CD4-positive, alpha-beta memory T cell (primary cell): ENCODE measurements at regions not wholly inside any gene's neighbourhood (a gene's known extent, or its start where the extent isn't known, plus 50 kb on each side); places are given as distances from the start of the nearest gene placed in this dataset.

Experiments used
- CTCF ChIA-PET: fragments of 350-600 bp; sonication (Branson Sonifier 250); formaldehyde crosslinking; loops from one replicate; lab custom pipeline; 2021; ENCODE audit warnings: inconsistent platforms; ENCODE audit not compliant: partially characterized antibody; lab: Charles Lee
- POLR2A ChIA-PET: fragments of 350-600 bp; sonication (Branson Sonifier 250); formaldehyde crosslinking; loops from one replicate; lab custom pipeline; 2021; ENCODE audit not compliant: partially characterized antibody; lab: Charles Lee
- DNase-seq, 5 donors: peaks; one replicate each; pipeline versions ENCODE4 v3.0.0 to v3.0.0-alpha.2; 2020 to 2022; ENCODE audit warnings: mixed read lengths in 1 of 5
- H3K27ac ChIP-seq: one replicate; pipeline ENCODE4 v1.7.0; 2013; ENCODE audit warnings: low read depth, low read length
- H3K27me3 ChIP-seq: 2 replicates; pipeline ENCODE4 v1.7.0; 2013; ENCODE audit warnings: mild to moderate bottlenecking, low read length, moderate library complexity; ENCODE audit not compliant: insufficient read depth
- H3K36me3 ChIP-seq: 2 replicates; pipeline ENCODE4 v1.7.0; 2013; ENCODE audit warnings: mild to moderate bottlenecking, low read length, moderate library complexity; ENCODE audit not compliant: insufficient read depth
- H3K4me1 ChIP-seq: 2 replicates; pipeline ENCODE4 v1.7.0; 2013; ENCODE audit warnings: mild to moderate bottlenecking, low read length, moderate library complexity; ENCODE audit not compliant: insufficient read depth
- H3K4me3 ChIP-seq, 2 donors: one replicate each; pipeline ENCODE4 v1.7.0; 2013; ENCODE audit warnings: low read length in 2 of 2, mild to moderate bottlenecking in 1 of 2
- H3K9me3 ChIP-seq, 2 donors: one replicate each; pipeline ENCODE4 v1.7.0; 2013; ENCODE audit warnings: low read length in 2 of 2, control low read depth in 1 of 2; ENCODE audit not compliant: control insufficient read depth in 1 of 2
- H3K27ac Mint-ChIP-seq, 7 donors: one replicate each; pipeline ENCODE4 v1.8.0; 2020 to 2021; ENCODE audit warnings: mixed read lengths in 7 of 7, mild to moderate bottlenecking in 6 of 7, inconsistent platforms in 3 of 7, moderate library complexity in 3 of 7
- H3K27me3 Mint-ChIP-seq, 2 donors: one replicate each; pipeline ENCODE4 v1.8.0; 2020 to 2021; ENCODE audit warnings: mixed read lengths in 2 of 2
- H3K36me3 Mint-ChIP-seq, 2 donors: one replicate each; pipeline ENCODE4 v1.8.0; 2020 to 2021; ENCODE audit warnings: mixed read lengths in 2 of 2, inconsistent platforms in 1 of 2, mild to moderate bottlenecking in 1 of 2
- H3K4me1 Mint-ChIP-seq, 4 donors: one replicate each; pipeline ENCODE4 v1.8.0; 2020 to 2021; ENCODE audit warnings: mixed read lengths in 4 of 4, mild to moderate bottlenecking in 1 of 4
- H3K4me3 Mint-ChIP-seq, 8 donors: one replicate each; pipeline ENCODE4 v1.8.0; 2020 to 2021; ENCODE audit warnings: mixed read lengths in 8 of 8, mild to moderate bottlenecking in 7 of 8, moderate library complexity in 6 of 8, inconsistent platforms in 3 of 8
- H3K9me3 Mint-ChIP-seq, 8 donors: one replicate each; pipeline ENCODE4 v1.8.0; 2020 to 2021; ENCODE audit warnings: mixed read lengths in 8 of 8, mild to moderate bottlenecking in 5 of 8, inconsistent platforms in 3 of 8, moderate library complexity in 1 of 8
- intact Hi-C: fragments of 100-400 bp; cut with micrococcal nuclease; formaldehyde crosslinking; loops from one replicate; pipeline ENCODE4 v1.15.1; 2023

DNA sequence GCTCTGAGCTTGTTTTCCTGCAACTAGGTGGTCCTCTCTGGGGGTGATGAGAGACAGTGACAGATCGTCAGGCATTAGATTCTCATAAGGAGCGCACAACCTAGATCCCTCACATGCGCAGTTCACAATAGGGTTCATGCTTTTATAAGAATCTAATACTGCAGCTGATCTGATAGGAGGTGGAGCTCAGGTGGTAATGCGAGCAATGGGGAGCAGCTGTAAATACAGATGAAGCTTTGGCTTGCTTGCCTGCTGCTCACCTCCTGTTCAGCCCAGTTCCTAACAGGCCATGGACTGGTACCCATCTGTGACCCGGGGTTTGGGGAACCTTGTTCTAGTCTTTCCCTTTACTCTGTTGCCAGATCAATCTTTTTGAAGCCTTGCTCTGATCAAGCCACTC is 89.5 kb upstream of the POU5F2 start:
- Histone ChIP-seq H3K27ac (no peak overlapping the region), H3K9me3 (no peaks in the 10 kb centered on the region), H3K4me1 (no peaks in the 10 kb centered on the region), H3K4me3 (no peak overlapping the region), H3K27me3 (no peaks in the 10 kb centered on the region), H3K36me3 (no peaks in the 10 kb centered on the region)
- H3K36me3 Mint-ChIP-seq: peaks cover 31 to 38% of the 10 kb centered on the region in 2 donors
- peaks cover 3 to 26% (median 11%) of the 10 kb centered on the region in 8 donors for H3K9me3 Mint-ChIP-seq
- intact Hi-C loops: no loop called here
- no peaks in the 10 kb centered on the region for H3K4me1 Mint-ChIP-seq
- H3K4me3 Mint-ChIP-seq: no peak overlapping the region
- ChIA-PET CTCF (no interaction called here), POLR2A (no interaction called here)
- no peak overlapping the region for H3K27ac Mint-ChIP-seq
- DNase-seq: no peak
- H3K27me3 Mint-ChIP-seq: no peaks in the 10 kb centered on the region

DNA sequence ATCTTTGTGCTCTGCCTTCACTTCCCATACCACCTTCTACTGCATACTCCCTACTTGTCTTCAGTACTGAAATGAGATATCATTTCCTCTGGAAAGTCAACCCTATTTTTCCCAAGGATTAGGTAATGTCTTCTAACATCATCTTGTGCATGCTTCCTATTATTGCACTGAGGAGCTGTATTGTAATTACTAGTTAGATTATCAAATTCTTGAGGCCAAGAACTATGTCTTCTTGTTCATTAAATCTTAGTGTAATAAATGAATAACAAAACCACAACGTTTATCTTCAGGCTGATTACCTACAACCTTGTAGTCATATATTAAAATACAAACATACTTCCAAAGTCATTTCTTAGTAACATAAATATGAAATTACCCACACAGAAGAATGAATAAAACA is 87.9 kb upstream of the POU5F2 start:
- no peak for DNase-seq
- intact Hi-C loops: no loop called here
- peaks cover 3 to 26% (median 13%) of the 10 kb centered on the region in 8 donors for H3K9me3 Mint-ChIP-seq

DNA sequence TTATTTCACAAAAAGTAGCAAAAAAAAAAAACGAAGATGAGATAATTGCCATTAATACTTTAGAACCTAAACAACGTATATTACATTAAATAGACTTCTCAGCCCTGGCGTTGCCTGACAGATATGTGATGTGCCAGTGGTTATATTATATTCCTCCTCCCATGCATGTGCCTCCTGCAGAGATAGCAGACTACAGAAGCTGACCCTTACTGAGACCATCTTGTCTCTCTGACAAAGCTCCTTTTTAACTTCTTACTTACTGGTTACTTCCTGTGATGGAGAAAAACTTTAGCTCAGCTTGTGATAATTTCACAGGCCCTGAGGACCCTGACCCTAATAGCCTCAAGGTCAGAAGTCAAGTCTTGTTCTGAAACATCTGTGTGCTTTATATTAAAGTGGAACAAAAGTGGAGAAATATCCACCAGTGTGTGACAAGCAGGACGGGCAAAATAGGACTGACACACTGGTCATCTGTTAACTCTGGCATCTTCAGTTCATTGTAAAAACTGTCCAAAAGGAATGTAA is 80.6 kb upstream of the POU5F2 start:
- Mint-ChIP-seq H3K27ac (no peak overlapping the region), H3K4me3 (no peak overlapping the region), H3K4me1 (no peaks in the 10 kb centered on the region), H3K36me3 (peaks cover 26 to 52% of the 10 kb centered on the region in 2 donors), H3K27me3 (no peaks in the 10 kb centered on the region), H3K9me3 (peaks cover 0 to 6% (median 2%) of the 10 kb centered on the region in 8 donors)
- Histone ChIP-seq H3K36me3 (no peaks in the 10 kb centered on the region), H3K4me1 (no peaks in the 10 kb centered on the region), H3K9me3 (no peaks in the 10 kb centered on the region), H3K4me3 (no peak overlapping the region), H3K27me3 (no peaks in the 10 kb centered on the region), H3K27ac (no peak overlapping the region)
- no peak for DNase-seq
- intact Hi-C loops: no loop called here
- POLR2A ChIA-PET: interaction anchor here (0.5 kb wide), 1 partner anchor 11 kb away, joined by 3 read pairs; no protein-coding TSS in a partner anchor
- CTCF ChIA-PET: no interaction called here

More for the DNA sequence above, 87.9 kb upstream of the POU5F2 start:
- ChIA-PET CTCF (no interaction called here), POLR2A (no interaction called here)
- Mint-ChIP-seq H3K4me1 (no peaks in the 10 kb centered on the region), H3K4me3 (no peak overlapping the region), H3K27me3 (no peaks in the 10 kb centered on the region), H3K27ac (no peak overlapping the region), H3K36me3 (peaks cover 43 to 50% of the 10 kb centered on the region in 2 donors)
- Histone ChIP-seq H3K4me1 (no peaks in the 10 kb centered on the region), H3K27ac (no peak overlapping the region), H3K27me3 (no peaks in the 10 kb centered on the region), H3K4me3 (no peak overlapping the region), H3K9me3 (no peaks in the 10 kb centered on the region), H3K36me3 (no peaks in the 10 kb centered on the region)

DNA sequence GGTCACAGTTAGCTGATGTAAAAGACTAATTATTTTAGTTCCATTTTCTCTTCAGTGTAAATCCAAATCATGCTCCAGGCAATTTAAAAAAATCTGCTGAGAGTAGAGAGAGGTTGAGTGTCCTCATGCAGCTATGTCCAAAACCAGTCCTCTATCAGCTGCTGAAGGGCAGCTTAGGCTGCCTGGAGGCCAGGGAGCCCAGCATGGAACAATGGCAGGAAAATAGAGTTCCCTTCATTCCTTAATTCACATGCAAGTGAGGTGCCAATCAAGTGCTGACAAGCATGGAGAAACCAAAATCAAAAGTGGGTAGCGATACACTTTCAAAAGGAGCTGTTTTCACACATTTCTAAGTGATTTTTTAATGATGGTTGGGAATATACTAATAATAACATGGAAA is 78.3 kb upstream of the POU5F2 start:
- no peak for DNase-seq
- Histone ChIP-seq H3K9me3 (no peaks in the 10 kb centered on the region), H3K4me1 (no peaks in the 10 kb centered on the region), H3K27me3 (no peaks in the 10 kb centered on the region), H3K4me3 (no peak overlapping the region), H3K36me3 (no peaks in the 10 kb centered on the region), H3K27ac (no peak overlapping the region)
- ChIA-PET CTCF (no interaction called here), POLR2A (no interaction called here)
- Mint-ChIP-seq H3K27ac (peak overlapping the region in 1 of 7 donors; percentile 11), H3K4me1 (no peaks in the 10 kb centered on the region), H3K4me3 (no peak overlapping the region), H3K9me3 (peaks cover 0 to 3% (median 0%) of the 10 kb centered on the region in 8 donors), H3K27me3 (no peaks in the 10 kb centered on the region), H3K36me3 (peaks cover 21 to 51% of the 10 kb centered on the region in 2 donors)
- intact Hi-C loops: no loop called here

DNA sequence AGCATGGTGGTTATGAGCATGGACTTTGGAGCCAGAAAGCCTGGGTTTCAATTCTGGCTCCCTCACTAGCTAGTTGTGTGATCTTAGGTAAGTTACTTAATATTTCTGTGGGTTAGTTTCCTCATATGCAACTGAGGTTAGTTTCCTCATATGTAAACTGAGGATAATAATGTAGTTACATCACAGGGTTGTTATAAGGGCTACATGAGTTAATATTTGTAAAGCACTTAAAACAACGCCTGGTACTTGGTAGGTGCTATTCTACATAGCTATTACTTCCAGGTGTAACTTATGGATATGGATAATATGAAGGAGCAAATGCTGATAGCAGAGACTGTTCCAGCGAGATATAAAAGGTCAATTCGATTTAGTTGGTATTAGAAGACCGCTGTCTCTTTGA is 69.4 kb upstream of the POU5F2 start:
- no peaks in the 10 kb centered on the region for H3K27me3 ChIP-seq
- Mint-ChIP-seq H3K27me3 (no peaks in the 10 kb centered on the region), H3K4me3 (no peak overlapping the region), H3K9me3 (no peaks in the 10 kb centered on the region), H3K27ac (no peak overlapping the region), H3K36me3 (peaks cover 11 to 26% of the 10 kb centered on the region in 2 donors), H3K4me1 (peaks cover 0 to 2% (median 0%) of the 10 kb centered on the region in 4 donors)
- CTCF ChIA-PET: interaction anchor here (0.7 to 1.7 kb wide), 2 partner anchors 10 to 291 kb away, joined by 3 to 9 read pairs; no protein-coding TSS in a partner anchor
- no peaks in the 10 kb centered on the region for H3K9me3 ChIP-seq
- no peaks in the 10 kb centered on the region for H3K36me3 ChIP-seq
- no peak overlapping the region for H3K4me3 ChIP-seq
- POLR2A ChIA-PET: no interaction called here
- H3K4me1 ChIP-seq: no peaks in the 10 kb centered on the region
- intact Hi-C loops: no loop called here
- no peak overlapping the region for H3K27ac ChIP-seq
- DNase-seq: no peak

DNA sequence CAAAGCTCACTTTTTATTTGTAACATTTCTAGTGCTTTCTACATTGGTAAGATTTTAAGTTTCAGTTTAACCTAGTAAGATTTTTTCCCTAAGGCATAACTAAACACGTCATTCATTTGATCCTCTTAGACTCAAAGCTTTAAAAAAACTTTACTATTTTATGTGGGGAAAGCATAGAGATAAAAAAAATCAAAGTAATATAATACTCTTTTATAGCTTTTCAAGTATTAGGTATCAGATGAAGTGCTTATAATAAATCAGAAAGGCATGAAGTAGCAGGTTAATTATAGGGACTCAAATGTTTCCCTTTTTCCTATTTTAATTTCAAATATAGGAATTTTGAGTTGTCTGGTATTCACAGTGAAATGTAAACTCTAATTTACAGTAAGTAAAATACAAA is 68.0 kb upstream of the POU5F2 start:
- no peak overlapping the region for H3K27ac Mint-ChIP-seq
- intact Hi-C loops: no loop called here

DNA sequence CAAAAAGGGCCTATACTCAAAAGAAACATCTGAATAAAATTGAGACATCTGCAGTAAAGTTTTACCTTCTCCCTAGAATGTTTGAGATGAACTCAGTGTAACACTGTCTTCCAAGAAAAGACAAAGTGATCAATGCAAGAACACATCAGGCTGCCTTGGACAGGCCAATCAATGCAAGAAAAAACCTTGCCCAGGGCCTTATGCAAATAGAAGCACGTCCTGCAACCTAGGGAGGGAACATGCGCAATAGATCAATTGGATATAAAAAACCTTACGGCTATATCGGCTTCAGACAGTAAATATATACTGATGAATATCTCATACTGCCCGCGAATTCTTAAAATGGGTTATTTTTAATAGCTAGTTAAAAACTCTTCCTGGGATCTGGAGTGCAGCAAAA is 66.4 kb upstream of the POU5F2 start:
- no peak overlapping the region for H3K27ac Mint-ChIP-seq
- POLR2A ChIA-PET: no interaction called here
- peaks cover 0 to 3% of the 10 kb centered on the region in 2 donors for H3K36me3 Mint-ChIP-seq

More for the DNA sequence above, 68.0 kb upstream of the POU5F2 start:
- Mint-ChIP-seq H3K9me3 (no peaks in the 10 kb centered on the region), H3K36me3 (peaks cover 7 to 16% of the 10 kb centered on the region in 2 donors), H3K4me1 (peaks cover 0 to 2% (median 0%) of the 10 kb centered on the region in 4 donors), H3K27me3 (no peaks in the 10 kb centered on the region), H3K4me3 (no peak overlapping the region)
- Histone ChIP-seq H3K4me1 (no peaks in the 10 kb centered on the region), H3K27ac (no peak overlapping the region), H3K4me3 (no peak overlapping the region), H3K36me3 (no peaks in the 10 kb centered on the region), H3K9me3 (no peaks in the 10 kb centered on the region), H3K27me3 (no peaks in the 10 kb centered on the region)
- ChIA-PET POLR2A (no interaction called here), CTCF (interaction anchor here (0.9 to 1.7 kb wide), 2 partner anchors 9 to 17 kb away, joined by 3 to 9 read pairs; no protein-coding TSS in a partner anchor)
- DNase-seq: no peak

More for the DNA sequence above, 66.4 kb upstream of the POU5F2 start:
- no peaks in the 10 kb centered on the region for H3K36me3 ChIP-seq
- no peaks in the 10 kb centered on the region for H3K9me3 ChIP-seq
- H3K27ac ChIP-seq: no peak overlapping the region
- Mint-ChIP-seq H3K4me1 (peaks cover 0 to 2% (median 0%) of the 10 kb centered on the region in 4 donors), H3K9me3 (no peaks in the 10 kb centered on the region), H3K27me3 (no peaks in the 10 kb centered on the region), H3K4me3 (no peak overlapping the region)
- intact Hi-C loops: no loop called here
- CTCF ChIA-PET: no interaction called here
- H3K4me1 ChIP-seq: no peaks in the 10 kb centered on the region
- no peaks in the 10 kb centered on the region for H3K27me3 ChIP-seq
- H3K4me3 ChIP-seq: no peak overlapping the region
- no peak for DNase-seq
